DOHH2 (cell line): ENCODE measurements at regions not wholly inside any gene's neighbourhood (a gene's known extent, or its start where the extent isn't known, plus 50 kb on each side); places are given as distances from the start of the nearest gene placed in this dataset.

ENCODE experiments used
- CTCF ChIP-seq: fragments of 200-600 bp; sonication (generic); IDR thresholded peaks from one replicate; pipeline ENCODE4 v1.5.1; 2014; ENCODE audit warnings: antibody characterized with exemption, mild to moderate bottlenecking, low read depth, low read length; ENCODE audit not compliant: poor library complexity, severe bottlenecking
- EZH2phosphoT487 ChIP-seq: fragments of 200-600 bp; sonication (generic); IDR thresholded peaks from 2 replicates; pipeline ENCODE4 v1.6.1; 2017; ENCODE audit warnings: borderline replicate concordance, mild to moderate bottlenecking, antibody characterized with exemption, low read length, moderate library complexity, mixed read lengths

- TF ChIP-seq CTCF, result no peak
- TF ChIP-seq EZH2phosphoT487, result no peak
Measured at GRCh38 chr9:89723469-89724100, 118.8 kb downstream of the GADD45G start.
